HG03565 (cell line): ENCODE measurements at regions not wholly inside any gene's neighbourhood (a gene's known extent, or its start where the extent isn't known, plus 50 kb on each side); places are given as distances from the start of the nearest gene placed in this dataset.

Source experiments
- ATAC-seq: cut with Tn5 transposase; IDR thresholded peaks from one replicate; pipeline ENCODE4 v1.9.1; 2021; ENCODE audit warnings: mild to moderate bottlenecking, moderate library complexity; ENCODE audit not compliant: unreplicated experiment

DNA sequence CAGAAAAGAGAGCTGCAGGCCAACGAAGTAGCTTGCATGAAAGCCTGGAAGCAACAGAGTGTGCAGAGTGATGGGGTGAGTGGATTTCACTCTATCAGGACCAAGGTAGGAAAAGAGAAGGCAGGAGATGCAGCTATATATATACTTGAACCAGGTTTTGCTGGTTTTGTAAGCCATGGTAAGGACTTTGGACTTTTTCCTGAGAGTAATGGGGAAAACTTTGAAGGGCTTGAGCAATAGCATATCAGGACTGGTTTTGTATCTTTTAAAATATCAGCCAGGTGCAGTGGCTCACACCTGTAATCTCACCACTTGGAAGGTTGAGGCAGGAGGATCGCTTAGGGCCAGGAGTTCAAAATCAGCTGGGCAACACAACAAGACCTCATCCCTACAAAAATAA is 120.6 kb upstream of the NRP1 start:
- ATAC-seq, result no peak

DNA sequence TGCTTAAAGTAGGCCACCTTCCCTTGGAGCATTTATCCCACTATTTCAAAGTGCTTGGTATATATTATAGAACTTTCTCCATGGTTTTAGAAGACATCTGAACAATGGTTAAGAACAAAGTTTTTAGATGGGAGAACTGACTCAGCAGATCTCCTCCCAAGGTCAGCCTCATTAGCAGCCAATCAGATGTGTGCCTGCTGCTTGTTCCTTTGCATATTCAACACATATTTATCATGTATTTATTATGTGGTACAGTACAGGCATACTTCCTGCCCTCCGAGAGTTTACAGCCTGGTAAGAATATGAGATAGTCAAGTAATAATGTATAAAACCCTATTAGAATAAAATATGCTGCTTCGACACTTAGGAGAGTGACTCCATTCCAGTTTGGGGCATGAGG is 120.1 kb upstream of the NRP1 start:
- no peak for ATAC-seq

DNA sequence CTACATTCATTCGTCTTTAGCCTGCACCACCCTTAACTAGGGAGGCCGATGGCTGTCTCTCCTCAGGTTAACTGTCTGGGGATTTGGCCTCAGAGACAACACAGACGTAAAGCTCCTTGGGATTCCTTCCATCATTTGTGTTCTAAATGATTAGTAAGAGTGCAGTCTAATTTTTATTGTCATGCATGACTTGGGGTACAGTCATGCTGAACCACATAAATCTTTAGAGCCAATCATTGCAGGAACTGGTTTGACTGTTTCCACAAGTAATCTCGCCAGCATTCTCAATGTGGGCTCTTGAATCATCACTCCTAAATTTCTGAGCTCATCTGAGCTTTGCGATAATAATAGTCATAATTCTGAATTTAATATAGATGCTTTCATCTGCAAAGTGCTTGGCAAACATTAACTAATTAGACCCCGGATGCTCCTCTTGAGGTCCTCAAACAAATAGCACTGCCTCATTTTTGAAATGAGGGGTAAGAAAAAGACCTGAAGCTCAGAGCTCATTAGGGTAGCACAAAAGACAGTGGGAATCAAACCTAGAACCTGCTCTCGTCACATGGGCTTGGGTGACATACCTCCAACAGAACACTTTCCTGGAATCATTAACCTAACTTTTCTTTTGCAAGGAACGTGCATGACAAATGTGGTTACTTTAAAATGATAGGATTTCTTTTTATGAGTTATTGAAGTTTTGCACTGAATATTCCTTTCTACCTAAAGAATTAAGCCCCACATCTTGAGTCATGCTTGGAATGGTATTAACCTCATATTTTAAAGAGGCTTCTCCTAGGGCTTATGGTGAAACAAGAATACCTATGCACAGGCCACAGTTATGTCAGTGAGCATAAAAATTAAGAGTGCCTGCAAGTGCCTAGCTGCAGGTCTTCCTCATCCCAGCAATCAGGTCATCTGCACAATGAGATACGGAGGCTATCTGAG is 118.9 kb upstream of the NRP1 start:
- no peak for ATAC-seq

DNA sequence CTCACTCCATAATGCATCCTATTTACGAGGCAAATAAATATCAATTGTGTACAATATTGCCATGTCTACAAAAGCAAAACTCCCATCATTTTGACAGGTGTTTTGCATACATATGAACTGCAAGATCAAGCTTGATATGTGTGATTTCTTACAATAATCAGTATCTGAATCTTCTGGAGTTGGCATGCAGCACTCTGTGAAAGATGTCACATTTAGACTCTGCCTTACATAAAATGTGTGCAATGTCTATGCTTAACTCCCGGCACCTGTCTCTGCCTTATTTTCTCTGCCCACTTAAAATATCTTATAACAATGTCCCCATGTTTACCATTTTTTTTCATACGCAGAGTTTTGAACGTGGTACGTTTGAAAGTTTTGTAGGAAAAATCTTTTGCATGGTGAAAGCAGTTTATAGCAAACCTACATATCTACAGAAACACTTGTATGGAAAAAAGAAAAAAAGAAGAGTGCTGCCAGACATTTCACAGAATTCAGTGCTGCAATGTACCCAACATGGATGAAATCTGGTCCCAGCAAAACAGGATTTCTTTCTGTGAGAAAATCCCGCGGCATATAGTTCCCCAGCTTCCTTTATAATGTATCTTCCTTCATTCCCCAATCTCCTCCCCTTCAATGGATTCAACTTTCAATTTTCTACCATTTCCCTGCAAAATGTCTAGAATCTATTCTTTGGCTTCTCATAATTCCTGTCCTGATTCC is 114.1 kb upstream of the NRP1 start:
- ATAC-seq, result no peak

DNA sequence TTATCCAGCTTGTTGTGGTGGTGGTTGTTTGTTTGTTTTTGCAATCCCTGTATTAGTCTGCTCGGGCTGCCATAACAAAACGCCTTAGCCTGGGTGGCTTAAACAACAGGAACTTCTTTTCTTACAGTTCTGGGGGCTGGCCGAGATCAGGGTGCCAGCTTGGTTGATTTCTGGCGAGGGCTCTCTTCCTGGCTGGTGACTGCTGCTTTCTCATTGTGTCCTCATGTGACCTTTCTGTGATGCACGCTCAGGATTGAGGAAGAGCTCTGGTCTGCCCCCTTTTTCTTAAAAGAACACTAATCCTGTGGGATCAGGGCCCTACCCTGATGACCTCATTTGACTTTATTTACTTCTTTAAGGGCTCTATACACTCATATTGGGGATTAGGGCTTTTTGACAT is 107.1 kb upstream of the NRP1 start:
- ATAC-seq, result no peak

DNA sequence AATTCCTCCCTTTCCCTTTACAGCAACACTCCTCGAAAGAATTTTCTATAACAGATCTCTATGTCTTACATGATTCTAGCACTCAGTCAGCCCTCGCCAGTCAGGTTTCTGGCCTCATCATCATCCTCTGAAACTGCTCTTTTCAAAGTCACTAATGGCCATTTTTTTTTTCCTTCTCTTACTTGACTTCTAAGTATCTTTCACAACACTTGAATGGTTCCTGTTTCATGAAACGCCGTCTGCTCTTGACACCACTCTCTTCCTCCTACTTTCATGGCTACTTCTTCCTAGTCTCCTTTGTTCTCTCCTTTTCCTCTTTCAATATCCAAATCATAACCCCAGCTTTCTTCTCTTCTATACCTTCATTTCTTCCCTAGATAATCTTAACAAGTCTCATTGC is 100.5 kb upstream of the NRP1 start:
- ATAC-seq, result no peak

DNA sequence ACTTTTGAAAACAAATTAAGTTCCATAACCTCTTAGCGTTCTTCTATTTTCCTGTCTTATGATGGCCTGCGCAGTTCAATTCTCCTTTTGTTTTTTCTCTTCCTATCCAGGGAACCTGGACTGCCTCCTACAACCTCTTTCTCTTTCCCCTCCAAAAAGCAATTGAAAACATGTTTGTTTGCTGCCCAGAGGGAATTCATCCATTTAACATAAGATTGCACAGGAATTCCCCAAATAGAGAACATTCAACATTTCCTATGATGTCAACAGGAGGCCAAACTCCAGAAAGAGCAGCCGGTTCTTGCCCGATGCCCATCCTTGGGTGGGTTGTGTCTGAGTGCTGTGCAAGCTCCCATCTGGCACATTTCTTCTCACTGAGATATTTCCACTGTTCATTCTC is 94.2 kb upstream of the NRP1 start:
- ATAC-seq, result no peak

DNA sequence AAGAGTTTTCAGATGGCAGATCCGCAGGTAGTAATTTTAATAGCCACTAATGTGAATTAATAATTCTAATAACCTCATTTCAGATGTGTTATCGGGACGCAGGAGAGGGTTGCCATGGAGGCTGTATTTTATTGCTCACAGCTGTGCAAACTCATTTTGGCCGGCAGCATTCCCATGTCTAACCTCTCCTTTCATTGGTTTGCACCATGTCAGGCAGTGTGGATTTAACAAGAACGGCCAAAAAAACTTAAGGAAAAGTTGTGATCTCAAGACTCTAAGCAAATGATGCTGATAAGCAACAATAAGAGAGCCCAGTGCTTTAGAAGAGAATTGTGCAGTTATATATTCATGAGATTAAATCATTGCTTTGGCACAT is 88.7 kb upstream of the NRP1 start:
- no peak for ATAC-seq

DNA sequence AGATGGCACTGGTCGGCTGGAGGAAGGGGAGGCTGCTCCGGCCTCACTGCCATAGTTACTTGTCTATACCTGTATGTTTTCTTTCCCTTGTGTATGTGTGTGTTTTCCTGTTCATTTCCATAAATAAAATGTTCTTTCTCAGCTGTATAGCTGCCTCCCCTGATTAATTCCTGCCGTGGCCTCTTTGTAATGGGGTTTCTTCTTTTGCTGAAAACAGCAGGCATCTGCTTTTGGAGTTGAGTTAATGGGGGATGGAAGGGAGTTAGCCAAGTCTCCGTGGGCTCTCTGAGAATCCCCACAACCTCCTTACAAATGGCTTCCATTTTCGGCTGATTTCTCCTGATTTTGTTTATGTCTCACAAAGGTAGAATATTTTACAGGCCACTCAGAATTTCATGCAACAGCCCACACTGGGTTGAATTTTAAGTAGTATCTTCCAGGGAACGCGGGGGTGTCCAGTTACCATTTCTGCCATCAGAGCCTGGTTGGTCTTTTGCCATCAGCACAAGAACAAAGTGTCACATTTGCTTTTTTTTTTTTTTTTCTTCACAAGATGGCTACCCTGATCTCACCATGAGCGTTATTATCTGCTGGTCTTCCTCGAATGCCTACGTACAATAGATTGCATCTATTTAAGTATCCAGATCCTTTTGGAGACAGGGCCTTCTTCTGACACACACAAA is 88.1 kb upstream of the NRP1 start:
- no peak for ATAC-seq

DNA sequence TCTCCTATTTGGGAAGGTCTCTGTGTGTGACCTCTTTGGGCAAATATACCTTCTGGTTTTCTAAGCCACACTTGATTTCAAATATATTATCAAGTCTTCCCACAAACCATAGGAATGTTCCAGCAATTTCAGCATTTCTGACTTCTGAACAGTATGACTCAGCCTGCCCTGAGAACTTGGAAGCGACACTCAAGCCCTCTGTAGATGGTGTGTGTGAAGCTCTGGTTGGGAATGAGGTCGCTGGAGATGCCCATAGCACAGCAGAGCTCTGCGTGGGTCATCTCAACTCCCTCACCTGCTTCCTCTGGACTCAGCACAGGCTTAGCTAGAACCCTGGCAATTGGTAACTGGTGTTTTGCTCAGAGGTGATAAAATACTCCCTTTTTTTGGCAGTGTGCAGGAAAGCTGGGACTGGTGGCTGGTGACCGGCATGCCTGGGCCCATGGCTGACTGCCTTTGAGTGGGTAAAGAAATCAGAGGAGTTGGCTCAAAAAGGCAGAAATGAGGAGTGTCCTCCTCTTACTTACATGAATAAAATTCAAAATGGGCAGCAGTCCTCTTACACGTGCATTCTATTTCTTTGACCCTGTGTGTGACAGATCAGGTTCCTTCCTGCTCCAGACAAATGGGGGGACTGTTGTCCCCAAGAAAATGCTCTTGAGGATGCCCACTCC is 87.5 kb upstream of the NRP1 start:
- no peak for ATAC-seq

DNA sequence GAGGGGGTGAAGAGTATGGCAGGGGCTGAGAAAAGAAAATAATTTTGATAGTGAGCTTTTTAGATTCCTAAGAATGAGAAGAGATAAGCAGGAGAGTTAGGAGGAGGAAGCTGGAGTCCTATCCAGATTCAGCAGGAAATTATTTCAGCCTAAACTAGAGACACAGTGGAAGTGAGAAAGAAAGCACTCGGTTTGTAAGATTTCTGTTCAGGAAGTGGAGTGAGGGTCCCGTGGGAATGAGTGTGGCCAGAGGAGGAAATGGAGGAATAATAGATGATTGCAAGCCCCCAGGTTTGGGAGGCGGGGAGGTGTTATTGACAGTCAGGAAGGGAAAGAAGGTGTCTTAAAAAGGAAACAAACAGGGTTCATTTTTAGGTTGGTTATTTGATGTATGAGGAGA is 84.8 kb upstream of the NRP1 start:
- ATAC-seq, result no peak

DNA sequence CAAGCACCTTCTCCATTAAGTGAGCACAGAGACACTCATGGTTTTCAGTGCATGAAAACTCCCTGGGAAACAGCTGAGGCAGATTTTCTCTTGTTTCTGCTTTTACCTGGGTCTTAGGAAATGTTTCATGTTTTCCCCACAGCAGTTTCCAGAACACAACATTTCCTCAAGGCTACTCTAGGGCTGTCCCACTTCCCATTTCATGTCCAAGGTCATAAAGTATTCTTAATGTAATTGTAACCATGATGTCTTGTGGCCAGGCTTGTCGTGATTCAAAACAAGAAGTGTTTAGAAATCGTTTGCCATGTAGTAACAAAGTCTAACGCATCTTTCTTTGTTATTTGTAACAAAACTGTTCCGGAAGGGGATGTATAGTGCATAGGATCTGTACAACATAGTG is 83.8 kb upstream of the NRP1 start:
- ATAC-seq, result no peak

DNA sequence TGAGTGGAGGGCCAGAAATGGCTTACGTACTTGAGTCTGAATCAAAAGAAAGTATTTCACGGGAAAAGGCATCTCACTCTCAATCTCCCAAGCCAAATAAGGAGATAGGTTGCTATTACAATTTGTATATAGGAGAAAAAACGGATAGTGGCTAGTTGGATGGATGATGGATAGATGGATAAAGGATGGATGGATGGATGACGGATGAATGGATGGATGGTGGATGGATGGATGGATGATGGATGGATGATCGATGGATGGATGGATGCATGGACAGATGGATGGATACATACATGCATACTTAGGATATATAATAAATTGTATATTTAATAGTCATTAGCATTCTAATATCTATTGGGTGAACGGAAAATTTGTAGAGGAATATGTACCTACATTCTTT is 82.2 kb upstream of the NRP1 start:
- ATAC-seq, result no peak

DNA sequence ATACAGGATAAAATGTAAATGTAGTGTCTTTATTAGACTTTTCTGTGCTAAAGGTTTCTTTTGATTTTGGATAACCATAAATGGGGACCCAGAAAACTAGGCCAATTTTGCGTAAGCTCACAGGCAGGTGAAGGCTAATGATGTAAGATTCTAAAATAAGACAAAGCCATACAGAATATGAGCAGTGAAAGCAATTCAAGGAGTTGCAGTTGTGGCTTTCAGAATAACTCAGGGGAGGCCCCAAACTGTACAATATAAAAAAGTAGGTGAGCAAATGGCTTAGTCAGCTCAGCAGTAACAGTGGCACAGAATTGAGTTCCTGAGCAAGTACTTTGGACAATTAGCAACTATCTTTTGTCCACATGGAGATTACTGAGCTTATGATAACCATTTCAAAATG is 81.7 kb upstream of the NRP1 start:
- ATAC-seq, result peak; percentile 94

DNA sequence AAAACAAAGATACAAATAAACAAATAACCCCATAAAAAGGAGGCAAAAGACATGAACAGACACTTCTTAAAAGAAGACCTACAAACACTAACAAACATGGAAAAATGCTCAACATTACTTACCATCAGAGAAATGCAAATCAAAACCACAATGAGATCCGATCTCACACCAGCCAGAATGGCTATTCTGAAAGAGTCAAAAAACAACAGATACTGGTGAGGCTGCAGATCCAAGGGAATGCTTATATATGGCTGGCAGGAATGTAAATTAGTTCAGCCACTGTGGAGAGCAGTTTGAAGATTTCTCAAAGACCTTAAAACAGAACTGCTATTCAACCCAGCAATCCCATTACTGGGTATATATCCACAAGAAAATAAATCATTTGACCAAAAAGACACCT is 80.4 kb upstream of the NRP1 start:
- ATAC-seq, result no peak

DNA sequence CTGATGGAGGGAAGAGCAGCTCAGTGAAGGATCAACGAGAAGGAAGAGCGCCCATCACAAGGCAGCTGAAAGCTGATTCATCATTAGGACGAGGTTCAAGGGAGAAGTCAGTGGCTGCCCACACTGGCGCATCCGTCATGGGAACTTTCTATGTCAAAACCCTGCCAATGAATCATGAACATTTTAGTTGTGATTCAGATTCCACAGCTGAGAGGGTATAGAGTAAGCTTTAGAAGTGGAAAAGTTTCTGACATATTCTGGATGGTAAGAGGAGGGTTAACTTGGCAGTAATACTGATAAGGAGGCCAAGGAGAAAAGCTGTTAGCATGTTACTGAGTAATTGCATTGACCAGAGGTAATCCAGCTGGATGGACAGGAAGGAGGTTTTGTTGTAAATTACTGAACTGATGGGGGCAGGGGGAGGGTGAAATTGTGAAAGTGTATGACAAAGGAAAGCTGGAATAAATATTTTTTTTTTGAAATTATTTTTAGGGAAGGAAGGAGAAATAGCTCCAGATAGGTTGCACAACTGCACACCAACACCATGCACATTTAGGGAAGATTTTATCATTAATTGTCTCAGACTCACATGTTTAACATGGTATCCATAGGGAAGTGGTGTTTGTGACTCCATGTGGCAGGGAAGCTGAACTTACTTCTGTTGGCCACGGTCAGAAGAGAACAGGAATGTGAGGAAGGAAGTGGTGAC is 78.3 kb upstream of the NRP1 start:
- no peak for ATAC-seq

DNA sequence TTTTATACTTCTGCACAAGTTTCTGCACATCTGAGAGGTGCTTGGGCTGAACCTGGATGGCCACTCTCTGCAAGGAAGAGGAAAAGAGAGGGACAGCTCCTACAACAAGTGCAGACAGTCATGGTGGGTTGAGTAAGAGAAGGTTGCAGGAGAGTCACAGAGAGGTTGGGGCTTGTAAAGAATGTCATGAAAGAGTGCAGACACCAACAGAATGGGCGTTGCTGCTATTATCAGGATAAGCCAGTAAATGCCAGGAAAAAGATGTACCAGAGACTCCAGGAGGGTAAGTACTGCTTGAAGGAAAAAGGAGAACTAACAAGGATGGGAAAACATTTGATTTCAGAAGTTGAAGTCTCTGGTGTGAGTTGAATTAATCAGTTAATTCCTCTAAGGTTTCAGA is 77.8 kb upstream of the NRP1 start:
- no peak for ATAC-seq

DNA sequence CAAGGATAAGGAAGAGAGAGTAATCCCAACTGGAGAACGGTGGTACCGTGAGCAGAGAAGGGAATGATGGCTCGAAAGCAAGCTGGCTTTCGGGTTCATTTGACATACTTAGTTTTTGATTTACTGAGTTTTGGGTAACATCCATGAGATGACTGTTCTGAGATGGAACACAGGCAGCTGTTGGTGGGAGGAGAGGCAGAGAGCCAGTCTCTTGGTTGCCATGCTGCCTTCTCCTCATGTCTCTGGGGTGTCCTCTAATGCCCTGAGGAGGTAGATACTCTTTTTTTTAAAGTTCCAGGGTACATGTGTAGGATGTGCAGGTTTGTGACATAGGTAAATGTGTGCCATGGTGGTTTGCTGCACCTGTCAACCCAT is 76.4 kb upstream of the NRP1 start:
- no peak for ATAC-seq

DNA sequence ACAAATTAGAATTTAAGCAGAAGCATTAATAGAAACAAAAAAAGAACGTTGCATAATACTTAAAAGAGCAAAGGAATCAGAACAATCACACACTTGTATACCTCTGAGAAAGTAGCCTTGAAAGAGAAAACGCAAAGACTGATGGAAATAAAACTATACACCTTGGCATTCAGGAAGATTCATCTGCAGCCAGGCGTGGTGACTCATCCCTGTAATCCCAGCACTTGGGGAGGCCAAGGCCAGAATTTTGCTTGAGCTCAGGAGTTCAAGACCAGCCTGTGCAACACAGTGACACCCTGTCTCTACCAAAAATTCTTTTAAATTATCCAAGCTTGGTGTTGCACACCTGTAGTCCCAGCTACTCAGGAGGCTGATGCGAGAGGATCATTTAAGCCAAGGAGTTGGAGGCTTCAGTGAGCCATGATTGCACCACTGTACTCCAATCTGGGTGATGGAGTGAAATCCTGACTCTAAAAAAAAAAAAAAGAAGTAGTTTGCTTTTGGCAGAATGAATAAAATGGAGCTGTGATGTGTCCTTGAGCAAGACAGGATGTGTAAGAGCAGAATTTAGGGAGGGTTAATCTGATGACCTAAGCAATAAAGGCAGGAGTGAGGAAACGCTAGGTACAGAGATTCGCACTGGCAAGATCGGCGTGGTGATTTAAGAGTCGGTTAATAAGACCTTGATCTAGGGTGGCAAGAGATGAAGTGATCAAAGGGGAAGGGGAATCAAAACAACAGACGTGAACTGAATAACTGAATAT is 75.8 kb upstream of the NRP1 start:
- ATAC-seq, result no peak

DNA sequence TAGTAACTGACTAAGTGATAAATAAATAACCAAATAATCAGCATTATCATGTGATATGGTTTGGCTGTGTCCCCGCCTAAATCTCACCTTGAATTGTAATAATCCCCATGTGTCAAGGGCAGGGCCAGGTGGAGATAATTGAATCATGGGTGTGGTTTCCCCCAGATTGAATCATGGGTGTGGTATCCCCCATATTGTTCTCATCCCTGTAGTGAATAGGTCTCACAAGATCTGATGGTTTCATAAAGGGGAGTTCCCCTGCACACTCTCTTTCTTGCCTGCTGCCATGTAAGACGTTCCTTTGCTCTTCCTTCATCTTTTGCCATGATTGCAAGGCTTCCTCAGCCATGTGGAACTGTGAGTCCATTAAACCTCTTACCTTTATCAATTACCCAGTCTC is 72.1 kb upstream of the NRP1 start:
- ATAC-seq, result no peak
